HG02981 (cell line): ENCODE measurements at regions not wholly inside any gene's neighbourhood (a gene's known extent, or its start where the extent isn't known, plus 50 kb on each side); places are given as distances from the start of the nearest gene placed in this dataset.

Experiments
- ATAC-seq: cut with Tn5 transposase; IDR thresholded peaks from one replicate; pipeline ENCODE4 v1.9.1; 2021; ENCODE audit warnings: mild to moderate bottlenecking, moderate library complexity; ENCODE audit not compliant: unreplicated experiment

- ATAC-seq = no peak
Observed at GRCh38 chr2:198374375-198375082, 570.1 kb downstream of the PLCL1 start.

- ATAC-seq = peak; percentile 97
Observed at GRCh38 chr2:198371921-198372543, 567.6 kb downstream of the PLCL1 start.

- no peak for ATAC-seq
Observed at GRCh38 chr2:198371329-198371728, 566.9 kb downstream of the PLCL1 start.

- ATAC-seq = no peak
Observed at GRCh38 chr2:198368089-198368488, 563.7 kb downstream of the PLCL1 start.

- no peak for ATAC-seq
Observed at GRCh38 chr2:198362740-198363139, 558.3 kb downstream of the PLCL1 start.

- ATAC-seq = no peak
Observed at GRCh38 chr2:198359308-198359707, 554.9 kb downstream of the PLCL1 start.

GRCh38 chr2:198356157-198356556, 551.8 kb downstream of the PLCL1 start:
- no peak for ATAC-seq

- no peak for ATAC-seq
Observed at GRCh38 chr2:198351647-198352046, 547.3 kb downstream of the PLCL1 start.

- ATAC-seq = no peak
Observed at GRCh38 chr2:198347946-198348345, 543.6 kb downstream of the PLCL1 start.

- no peak for ATAC-seq
Observed at GRCh38 chr2:198347349-198347748, 543.0 kb downstream of the PLCL1 start.

- no peak for ATAC-seq
Observed at GRCh38 chr2:198343471-198343870, 539.1 kb downstream of the PLCL1 start.

GRCh38 chr2:198340846-198341245, 536.5 kb downstream of the PLCL1 start:
- ATAC-seq = no peak

GRCh38 chr2:198339116-198339515, 534.7 kb downstream of the PLCL1 start:
- no peak for ATAC-seq

- ATAC-seq = no peak
Observed at GRCh38 chr2:198337368-198337767, 533.0 kb downstream of the PLCL1 start.

- no peak for ATAC-seq
Observed at GRCh38 chr2:198328454-198328853, 524.1 kb downstream of the PLCL1 start.

GRCh38 chr2:198327526-198327925, 523.1 kb downstream of the PLCL1 start:
- ATAC-seq = no peak

- no peak for ATAC-seq
Observed at GRCh38 chr2:198326431-198326830, 522.0 kb downstream of the PLCL1 start.

- no peak for ATAC-seq
Observed at GRCh38 chr2:198325359-198325758, 521.0 kb downstream of the PLCL1 start.

- ATAC-seq = no peak
Observed at GRCh38 chr2:198324071-198324470, 519.7 kb downstream of the PLCL1 start.

- no peak for ATAC-seq
Observed at GRCh38 chr2:198322275-198322674, 517.9 kb downstream of the PLCL1 start.

GRCh38 chr2:198321522-198322088, 517.2 kb downstream of the PLCL1 start:
- ATAC-seq = no peak

- ATAC-seq = no peak
Observed at GRCh38 chr2:198316852-198317396, 512.5 kb downstream of the PLCL1 start.
